ENCODE measurements at regions not wholly inside any gene's neighbourhood (a gene's known extent, or its start where the extent isn't known, plus 50 kb on each side); places are given as distances from the start of the nearest gene placed in this dataset.

GRCh38 chr11:122189229-122189628, 73.2 kb upstream of the BLID start:
- Mint-ChIP-seq H3K4me1 (peaks cover 37% of the 10 kb centered on the region), H3K27ac (no peak overlapping the region), H3K27me3 (ENCODE audit: low read depth) (no peaks in the 10 kb centered on the region), H3K4me3 (no peak overlapping the region), H3K36me3 (ENCODE audit: low read depth) (peaks cover 3% of the 10 kb centered on the region), H3K9me3 (no peaks in the 10 kb centered on the region)
- TF ChIP-seq, protein P1, sequence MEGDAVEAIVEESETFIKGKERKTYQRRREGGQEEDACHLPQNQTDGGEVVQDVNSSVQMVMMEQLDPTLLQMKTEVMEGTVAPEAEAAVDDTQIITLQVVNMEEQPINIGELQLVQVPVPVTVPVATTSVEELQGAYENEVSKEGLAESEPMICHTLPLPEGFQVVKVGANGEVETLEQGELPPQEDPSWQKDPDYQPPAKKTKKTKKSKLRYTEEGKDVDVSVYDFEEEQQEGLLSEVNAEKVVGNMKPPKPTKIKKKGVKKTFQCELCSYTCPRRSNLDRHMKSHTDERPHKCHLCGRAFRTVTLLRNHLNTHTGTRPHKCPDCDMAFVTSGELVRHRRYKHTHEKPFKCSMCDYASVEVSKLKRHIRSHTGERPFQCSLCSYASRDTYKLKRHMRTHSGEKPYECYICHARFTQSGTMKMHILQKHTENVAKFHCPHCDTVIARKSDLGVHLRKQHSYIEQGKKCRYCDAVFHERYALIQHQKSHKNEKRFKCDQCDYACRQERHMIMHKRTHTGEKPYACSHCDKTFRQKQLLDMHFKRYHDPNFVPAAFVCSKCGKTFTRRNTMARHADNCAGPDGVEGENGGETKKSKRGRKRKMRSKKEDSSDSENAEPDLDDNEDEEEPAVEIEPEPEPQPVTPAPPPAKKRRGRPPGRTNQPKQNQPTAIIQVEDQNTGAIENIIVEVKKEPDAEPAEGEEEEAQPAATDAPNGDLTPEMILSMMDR (IDR thresholded peaks at IDR 0.05; ENCODE audit: unreplicated experiment in 3 of 3): no peak

DNA sequence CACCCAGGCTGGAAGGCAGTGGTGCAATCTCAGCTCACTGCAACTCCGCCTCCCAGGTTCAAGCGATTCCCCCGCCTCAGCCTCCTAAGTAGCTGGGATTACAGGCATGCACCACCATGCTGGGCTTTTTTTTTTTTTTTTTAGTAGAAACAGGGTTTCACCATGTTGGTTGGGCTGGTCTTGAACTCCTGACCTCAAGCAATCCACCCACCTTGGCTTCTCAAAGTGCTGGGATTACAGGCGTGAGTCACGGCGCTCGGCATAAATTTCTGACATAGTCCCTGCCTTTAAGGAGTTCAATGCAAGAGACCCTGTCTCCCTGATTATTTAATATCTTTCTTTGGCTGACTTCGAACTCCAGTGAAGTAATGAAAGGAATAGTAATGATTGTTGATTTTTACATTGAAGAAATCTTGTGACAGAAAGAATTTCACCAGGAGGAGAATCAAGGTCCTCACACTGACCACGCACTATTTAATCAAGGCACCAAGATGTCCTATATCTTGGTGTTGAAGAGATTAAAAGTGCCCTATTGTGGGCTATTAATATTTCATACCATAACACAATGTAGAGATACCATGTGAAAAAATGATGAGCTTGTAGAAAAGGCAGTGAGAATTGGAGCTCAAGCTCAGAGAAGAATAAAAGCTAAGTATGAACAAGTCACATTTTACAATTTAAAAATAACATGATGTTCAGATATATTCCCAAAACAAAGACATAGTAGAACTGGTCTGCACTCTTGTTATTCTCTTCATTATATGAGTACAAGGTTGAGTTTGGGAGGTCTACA, 71.6 kb upstream of the BLID start:
- Mint-ChIP-seq H3K27me3 (ENCODE audit: low read depth) (no peaks in the 10 kb centered on the region), H3K4me3 (no peak overlapping the region), H3K36me3 (ENCODE audit: low read depth) (peaks cover 3% of the 10 kb centered on the region), H3K27ac (no peak overlapping the region), H3K4me1 (peaks cover 32% of the 10 kb centered on the region), H3K9me3 (no peaks in the 10 kb centered on the region)
- TF ChIP-seq, protein P1 (IDR thresholded peaks at IDR 0.05; ENCODE audit: unreplicated experiment in 3 of 3): no peak

- Mint-ChIP-seq H3K9me3 (no peaks in the 10 kb centered on the region), H3K4me1 (peaks cover 26% of the 10 kb centered on the region), H3K4me3 (no peak overlapping the region), H3K27me3 (ENCODE audit: low read depth) (no peaks in the 10 kb centered on the region), H3K36me3 (ENCODE audit: low read depth) (peaks cover 3% of the 10 kb centered on the region), H3K27ac (no peak overlapping the region)
- TF ChIP-seq, protein P1 (IDR thresholded peaks at IDR 0.05; ENCODE audit: unreplicated experiment in 3 of 3): no peak
These were observed 70.5 kb upstream of the BLID start for GRCh38 chr11:122186439-122187080.

GRCh38 chr11:122183933-122184332, 67.9 kb upstream of the BLID start:
- H3K4me3 Mint-ChIP-seq: no peak overlapping the region
- TF ChIP-seq, protein P1 (IDR thresholded peaks at IDR 0.05; ENCODE audit: unreplicated experiment in 3 of 3): no peak
- H3K36me3 Mint-ChIP-seq (ENCODE audit: low read depth): peaks cover 3% of the 10 kb centered on the region
- no peaks in the 10 kb centered on the region for H3K9me3 Mint-ChIP-seq
- H3K27me3 Mint-ChIP-seq (ENCODE audit: low read depth): no peaks in the 10 kb centered on the region
- H3K4me1 Mint-ChIP-seq: peaks cover 13% of the 10 kb centered on the region
- no peak overlapping the region for H3K27ac Mint-ChIP-seq

GRCh38 chr11:122181893-122182292, 65.9 kb upstream of the BLID start:
- TF ChIP-seq, protein P1 (IDR thresholded peaks at IDR 0.05; ENCODE audit: unreplicated experiment in 3 of 3): no peak
- peaks cover 13% of the 10 kb centered on the region for H3K4me1 Mint-ChIP-seq
- H3K27ac Mint-ChIP-seq: no peak overlapping the region
- no peak overlapping the region for H3K4me3 Mint-ChIP-seq
- no peaks in the 10 kb centered on the region for H3K27me3 Mint-ChIP-seq (ENCODE audit: low read depth)
- H3K36me3 Mint-ChIP-seq (ENCODE audit: low read depth): peaks cover 1% of the 10 kb centered on the region
- no peaks in the 10 kb centered on the region for H3K9me3 Mint-ChIP-seq

Measured in nephron (organoid).